SK-N-MC (cell line): ENCODE measurements at regions not wholly inside any gene's neighbourhood (a gene's known extent, or its start where the extent isn't known, plus 50 kb on each side); places are given as distances from the start of the nearest gene placed in this dataset.

Experiments
- EZH2 ChIP-seq: fragments of 200-600 bp; sonication (generic); IDR thresholded peaks from one replicate; pipeline ENCODE4 v1.6.1; 2017; ENCODE audit warnings: antibody characterized with exemption
- FOXP2 ChIP-seq: optimal IDR thresholded peaks from 2 replicates; pipeline ENCODE3; 2011; ENCODE audit warnings: mild to moderate bottlenecking, moderate library complexity; ENCODE audit not compliant: insufficient read depth; ENCODE audit errors: extremely low read length, control extremely low read depth
- POLR2AphosphoS5 ChIP-seq: IDR thresholded peaks from 2 replicates; pipeline ENCODE4 v1.6.1; 2012; ENCODE audit warnings: mild to moderate bottlenecking, low read depth, low read length, borderline replicate concordance

DNA sequence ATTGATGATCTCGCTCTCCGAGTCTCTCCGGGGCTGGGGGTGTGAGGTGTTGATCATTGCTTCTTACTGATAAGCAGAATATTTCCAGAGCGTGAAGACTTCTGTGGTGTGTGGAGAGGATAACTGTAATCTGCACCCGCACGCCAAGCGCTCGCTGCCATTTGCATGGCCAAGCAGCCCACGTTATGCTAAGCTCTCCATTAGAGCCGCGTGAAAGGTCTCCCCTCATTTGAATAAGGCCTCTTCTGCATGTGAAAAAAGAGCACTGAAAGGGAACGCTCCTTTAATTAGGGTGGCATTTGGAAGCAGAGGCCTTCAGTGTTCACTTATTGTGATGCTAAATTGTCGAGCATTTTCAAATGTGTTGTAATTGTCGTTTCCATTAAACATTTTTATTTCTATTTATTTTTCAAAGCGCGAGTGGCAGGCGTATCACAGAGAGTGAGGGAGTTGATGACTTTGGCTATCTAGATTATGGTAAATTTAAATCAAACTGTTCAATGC is 163.6 kb upstream of the IRX2 start:
- TF ChIP-seq POLR2AphosphoS5: no peak
- no peak for TF ChIP-seq FOXP2
- TF ChIP-seq EZH2: no peak
